Prostate gland (tissue), 2 donors: ENCODE measurements at regions not wholly inside any gene's neighbourhood (a gene's known extent, or its start where the extent isn't known, plus 50 kb on each side); places are given as distances from the start of the nearest gene placed in this dataset.

Source experiments
- DNase-seq: peaks from one replicate; pipeline ENCODE4 v3.0.0-alpha.2; 2019; ENCODE audit warnings: low spot score
- H3K27ac ChIP-seq, 2 donors: fragments of 200-600 bp; sonication (generic); 2 replicates each; pipeline ENCODE4 v1.5.1; 2017 to 2019
- H3K27me3 ChIP-seq: fragments of 200-600 bp; sonication (generic); replicated peaks from 2 replicates; pipeline ENCODE4 v1.5.1; 2019; ENCODE audit not compliant: insufficient read depth
- H3K36me3 ChIP-seq, 2 donors: fragments of 200-600 bp; sonication (generic); 1 replicate in 1 of 2; 2 replicates in 1 of 2; pipeline versions ENCODE4 v1.5.1 to v1.8.1; 2017 to 2019
- H3K4me1 ChIP-seq: fragments of 200-600 bp; sonication (generic); replicated peaks from 2 replicates; pipeline ENCODE4 v1.5.1; 2019
- H3K4me3 ChIP-seq, 2 donors: fragments of 200-600 bp; sonication (generic); 2 replicates each; pipeline ENCODE4 v1.5.1; 2017 to 2019
- H3K9me3 ChIP-seq: fragments of 200-600 bp; sonication (generic); 2 replicates; pipeline ENCODE4 v1.5.1; 2017
- POLR2A ChIP-seq: fragments of 450-650 bp; IDR thresholded peaks from one replicate; pipeline ENCODE4 v1.6.1; 2016; ENCODE audit warnings: antibody characterized with exemption, mild to moderate bottlenecking
- POLR2AphosphoS5 ChIP-seq: sonication (generic); formaldehyde crosslinking; IDR thresholded peaks from one replicate; pipeline ENCODE4 v1.6.1; 2017; ENCODE audit warnings: antibody characterized with exemption
- WGBS: methylation state at CpG from one replicate; pipeline ENCODE4 v1.1.5; 2018; 5-methylcytosine and 5-hydroxymethylcytosine counted together
- intact Hi-C: fragments of 100-400 bp; cut with DNase I; formaldehyde crosslinking; loops from one replicate; pipeline ENCODE4 v1.14.2; 2022
- TF ChIP-seq, protein P1 (sequence below), 4 experiments: fragments of 200-600 bp in 2 of 4; fragments of 450-650 bp in 2 of 4; sonication (generic) in 2 of 4; IDR thresholded peaks; 1 replicate in 3 of 4; 2 replicates in 1 of 4; pipeline ENCODE4 v1.5.1; 2016 to 2019; ENCODE audit warnings: antibody characterized with exemption in 4 of 4, mild to moderate bottlenecking in 2 of 4, moderate library complexity in 2 of 4

DNA sequence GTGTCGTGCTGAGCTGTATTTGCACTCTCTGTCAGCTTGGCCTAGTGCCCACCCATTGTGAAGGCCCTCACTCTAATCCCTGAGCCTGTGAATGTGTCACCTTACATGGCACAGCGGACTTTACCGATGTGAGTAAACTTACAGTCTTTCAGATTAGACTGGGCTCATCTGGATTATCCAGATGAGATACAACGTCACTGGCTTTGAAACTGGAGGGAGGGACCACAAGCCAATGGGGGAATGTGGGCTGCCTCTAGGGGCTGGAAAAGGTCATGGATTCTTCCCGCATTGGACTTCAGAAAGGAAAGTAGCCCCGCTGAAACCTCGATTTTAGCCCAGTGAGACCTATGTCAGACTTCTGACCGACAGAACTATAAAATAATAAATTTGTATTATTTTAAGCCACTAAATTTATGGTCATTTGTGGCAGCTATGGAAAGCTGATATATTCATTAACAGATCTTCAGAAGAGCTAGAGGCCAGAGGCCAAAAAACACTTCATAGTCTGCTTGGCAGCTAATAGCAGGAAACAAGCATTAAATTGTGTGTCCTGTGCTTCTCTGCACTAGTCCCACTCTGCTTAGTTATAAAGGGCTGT is 139.0 kb upstream of the GAS1 start:
- no peak for DNase-seq
- 70% methylated on average over 8 of the region's 8 CpGs for WGBS
- Histone ChIP-seq H3K9me3 (no peaks in the 10 kb centered on the region), H3K36me3 (no peaks in the 10 kb centered on the region), H3K27me3 (no peaks in the 10 kb centered on the region), H3K4me3 (no peak overlapping the region), H3K4me1 (no peaks in the 10 kb centered on the region), H3K27ac (no peak overlapping the region)
- TF ChIP-seq POLR2AphosphoS5 (no peak), POLR2A (no peak)
- TF ChIP-seq, protein P1, sequence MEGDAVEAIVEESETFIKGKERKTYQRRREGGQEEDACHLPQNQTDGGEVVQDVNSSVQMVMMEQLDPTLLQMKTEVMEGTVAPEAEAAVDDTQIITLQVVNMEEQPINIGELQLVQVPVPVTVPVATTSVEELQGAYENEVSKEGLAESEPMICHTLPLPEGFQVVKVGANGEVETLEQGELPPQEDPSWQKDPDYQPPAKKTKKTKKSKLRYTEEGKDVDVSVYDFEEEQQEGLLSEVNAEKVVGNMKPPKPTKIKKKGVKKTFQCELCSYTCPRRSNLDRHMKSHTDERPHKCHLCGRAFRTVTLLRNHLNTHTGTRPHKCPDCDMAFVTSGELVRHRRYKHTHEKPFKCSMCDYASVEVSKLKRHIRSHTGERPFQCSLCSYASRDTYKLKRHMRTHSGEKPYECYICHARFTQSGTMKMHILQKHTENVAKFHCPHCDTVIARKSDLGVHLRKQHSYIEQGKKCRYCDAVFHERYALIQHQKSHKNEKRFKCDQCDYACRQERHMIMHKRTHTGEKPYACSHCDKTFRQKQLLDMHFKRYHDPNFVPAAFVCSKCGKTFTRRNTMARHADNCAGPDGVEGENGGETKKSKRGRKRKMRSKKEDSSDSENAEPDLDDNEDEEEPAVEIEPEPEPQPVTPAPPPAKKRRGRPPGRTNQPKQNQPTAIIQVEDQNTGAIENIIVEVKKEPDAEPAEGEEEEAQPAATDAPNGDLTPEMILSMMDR (IDR thresholded peaks at IDR 0.05) = no peak
- intact Hi-C loops = no loop called here

DNA sequence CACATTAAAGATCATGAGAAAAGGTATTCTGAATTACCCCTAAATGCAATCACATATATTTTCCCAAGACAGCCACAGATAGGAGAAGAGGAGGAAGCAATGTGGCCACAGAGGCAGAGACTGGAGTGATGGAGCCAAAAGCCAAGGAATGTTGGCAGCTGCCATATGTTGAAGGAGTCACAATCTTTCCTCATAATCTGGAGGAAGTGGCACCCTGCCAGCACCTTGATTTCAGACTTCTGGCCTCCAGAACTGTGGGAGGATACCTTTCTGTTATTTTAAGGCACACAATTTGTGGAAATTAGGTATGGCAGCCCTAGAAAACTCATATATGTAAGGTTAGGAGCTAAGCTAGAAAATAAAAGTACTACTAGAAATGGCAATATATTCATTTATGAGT is 139.9 kb upstream of the GAS1 start:
- no peak overlapping the region for H3K27ac ChIP-seq
- no peaks in the 10 kb centered on the region for H3K9me3 ChIP-seq
- intact Hi-C loops = no loop called here
- H3K27me3 ChIP-seq = no peaks in the 10 kb centered on the region
- DNase-seq = no peak
- H3K4me1 ChIP-seq = no peaks in the 10 kb centered on the region
- TF ChIP-seq POLR2AphosphoS5 (no peak), POLR2A (no peak)
- TF ChIP-seq, protein P1 (IDR thresholded peaks at IDR 0.05) = no peak
- no peaks in the 10 kb centered on the region for H3K36me3 ChIP-seq
- no peak overlapping the region for H3K4me3 ChIP-seq

DNA sequence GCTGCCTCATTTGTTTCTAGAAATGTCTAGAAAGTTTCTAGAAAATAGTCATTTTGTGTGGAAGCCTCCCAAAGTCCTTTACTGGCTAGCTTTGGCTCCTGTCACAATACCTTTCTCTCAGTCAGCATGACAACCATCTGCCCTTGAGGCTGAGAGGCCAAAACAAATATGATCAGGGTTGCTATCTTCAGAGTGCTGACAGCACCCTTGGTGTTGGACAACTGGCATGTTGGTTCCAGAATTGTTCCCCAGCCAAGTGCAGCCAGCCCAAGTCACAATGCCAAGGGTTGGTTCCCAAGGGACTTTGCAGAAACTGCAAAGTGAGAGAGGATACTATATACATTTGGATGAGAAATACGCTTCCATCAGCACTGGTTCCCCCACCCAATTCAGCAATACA is 140.9 kb upstream of the GAS1 start:
- TF ChIP-seq POLR2AphosphoS5 (no peak), POLR2A (no peak)
- TF ChIP-seq, protein P1 (IDR thresholded peaks at IDR 0.05) = no peak
- Histone ChIP-seq H3K4me1 (no peaks in the 10 kb centered on the region), H3K36me3 (no peaks in the 10 kb centered on the region), H3K27ac (no peak overlapping the region), H3K9me3 (no peaks in the 10 kb centered on the region), H3K27me3 (no peaks in the 10 kb centered on the region), H3K4me3 (no peak overlapping the region)
- WGBS = 82% methylated on average over 1 of the region's 1 CpG
- no peak for DNase-seq
- intact Hi-C loops = no loop called here

DNA sequence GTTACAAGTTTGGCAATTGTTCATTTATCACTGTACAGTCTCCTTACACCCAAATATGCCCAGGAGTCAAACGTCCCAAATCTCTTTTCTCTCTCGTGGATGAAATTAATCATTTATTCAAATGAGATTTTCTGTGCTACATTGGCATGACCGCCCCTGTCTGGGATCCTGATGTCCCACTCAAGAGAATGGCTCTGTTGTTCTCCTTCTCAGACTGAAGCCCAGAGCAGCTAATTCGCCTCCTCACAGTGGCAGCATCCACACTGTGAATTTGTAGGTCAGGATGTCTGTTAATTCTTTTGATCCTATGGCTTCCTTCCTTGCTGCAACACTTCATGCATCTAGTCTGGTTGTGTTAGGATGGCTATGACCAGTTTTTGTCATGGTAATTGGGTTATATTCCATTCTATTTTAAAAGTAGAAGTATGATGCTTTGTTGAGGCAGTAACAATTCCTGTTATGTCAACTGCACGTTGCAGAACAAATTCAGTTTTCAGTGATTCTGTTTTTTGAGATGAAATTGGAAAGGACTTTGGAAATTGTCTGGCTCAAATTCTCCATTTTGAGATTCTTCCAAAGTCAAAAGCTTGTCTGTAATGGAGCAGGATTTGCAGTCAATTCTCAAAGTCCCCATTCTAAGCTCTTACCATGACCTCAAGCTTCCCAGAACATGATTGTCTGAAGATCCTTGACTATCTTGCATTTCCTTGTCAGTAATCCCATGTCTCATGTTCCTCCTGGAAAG is 141.5 kb upstream of the GAS1 start:
- Histone ChIP-seq H3K36me3 (no peaks in the 10 kb centered on the region), H3K4me3 (no peak overlapping the region), H3K4me1 (no peaks in the 10 kb centered on the region), H3K27ac (no peak overlapping the region), H3K9me3 (no peaks in the 10 kb centered on the region), H3K27me3 (no peaks in the 10 kb centered on the region)
- TF ChIP-seq, protein P1 (IDR thresholded peaks at IDR 0.05) = no peak
- no peak for TF ChIP-seq POLR2AphosphoS5
- DNase-seq = no peak
- 76% methylated on average over 5 of the region's 5 CpGs for WGBS
- intact Hi-C loops = no loop called here

DNA sequence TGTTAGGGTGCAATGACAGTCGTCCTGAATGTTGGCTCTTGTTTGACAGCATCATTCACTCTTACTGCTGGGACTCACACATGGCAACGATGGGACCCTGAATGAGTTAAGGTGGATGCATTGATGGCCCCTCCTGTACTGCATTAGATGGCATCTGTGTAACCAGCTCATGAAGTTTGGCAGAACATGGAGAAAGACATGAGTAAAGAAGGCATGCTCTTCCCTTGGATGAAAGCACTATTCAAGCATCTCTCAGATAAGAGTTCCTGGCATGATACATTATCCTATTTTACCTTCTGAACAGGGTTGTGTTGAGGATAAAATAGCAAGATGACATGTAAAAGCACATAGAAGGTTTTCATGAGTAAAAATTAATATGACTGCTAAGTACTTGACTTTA is 142.2 kb upstream of the GAS1 start:
- no peak for DNase-seq
- Histone ChIP-seq H3K4me3 (no peak overlapping the region), H3K27ac (no peak overlapping the region), H3K4me1 (no peaks in the 10 kb centered on the region), H3K36me3 (no peaks in the 10 kb centered on the region), H3K27me3 (no peaks in the 10 kb centered on the region), H3K9me3 (no peaks in the 10 kb centered on the region)
- WGBS = 57% methylated on average over 2 of the region's 2 CpGs
- intact Hi-C loops = no loop called here
- no peak for TF ChIP-seq POLR2AphosphoS5
- TF ChIP-seq POLR2A = no peak
- TF ChIP-seq, protein P1 (IDR thresholded peaks at IDR 0.05) = no peak
